Skeletal muscle cell (primary cell): ENCODE measurements at regions not wholly inside any gene's neighbourhood (a gene's known extent, or its start where the extent isn't known, plus 50 kb on each side); places are given as distances from the start of the nearest gene placed in this dataset.
"Not testable (repeated sequence)": the region's sequence is repeated elsewhere in the genome, so short reads cannot be mapped to it uniquely, and the experiment has no call there.

Experiments
- DNase-seq: peaks from one replicate; pipeline ENCODE4 v3.0.0-alpha.2; 2010; ENCODE audit warnings: low read depth
- H3K4me3 ChIP-seq: 2 replicates; pipeline ENCODE4 v1.5.1; 2011; ENCODE audit warnings: low read depth, mild to moderate bottlenecking, control low read depth, low read length, moderate library complexity

GRCh38 chrX:110504947-110505346, 146.3 kb downstream of the RTL9 start:
- DNase-seq: no peak
- no peak overlapping the region for H3K4me3 ChIP-seq

- no peak overlapping the region for H3K4me3 ChIP-seq
- DNase-seq: no peak
These were observed 151.3 kb downstream of the RTL9 start for GRCh38 chrX:110509755-110510532.

GRCh38 chrX:110511238-110511637, 152.6 kb downstream of the RTL9 start:
- no peak for DNase-seq
- no peak overlapping the region for H3K4me3 ChIP-seq

- no peak for DNase-seq
- no peak overlapping the region for H3K4me3 ChIP-seq
These were observed 153.7 kb downstream of the RTL9 start for GRCh38 chrX:110512341-110512740.

GRCh38 chrX:110514509-110514908, 155.9 kb downstream of the RTL9 start:
- DNase-seq: no peak
- H3K4me3 ChIP-seq: no peak overlapping the region

GRCh38 chrX:110519501-110519900, 160.9 kb downstream of the RTL9 start:
- no peak overlapping the region for H3K4me3 ChIP-seq
- no peak for DNase-seq

- H3K4me3 ChIP-seq: no peak overlapping the region
- DNase-seq: no peak
These were observed 161.3 kb downstream of the RTL9 start for GRCh38 chrX:110519906-110520452.

GRCh38 chrX:110520652-110521051, 162.0 kb downstream of the RTL9 start:
- H3K4me3 ChIP-seq, DNase-seq: not testable (repeated sequence)

- DNase-seq: peak; percentile 25
- H3K4me3 ChIP-seq: no peak overlapping the region
These were observed 173.4 kb downstream of the RTL9 start for GRCh38 chrX:110531873-110532580.

- no peak for DNase-seq
- no peak overlapping the region for H3K4me3 ChIP-seq
These were observed 173.9 kb downstream of the RTL9 start for GRCh38 chrX:110532581-110532931.

- no peak for DNase-seq
- H3K4me3 ChIP-seq: no peak overlapping the region
These were observed 178.2 kb downstream of the RTL9 start for GRCh38 chrX:110536816-110537215.

GRCh38 chrX:110541266-110541665, 182.6 kb downstream of the RTL9 start:
- DNase-seq: no peak
- H3K4me3 ChIP-seq: no peak overlapping the region

- not testable (repeated sequence) for DNase-seq, H3K4me3 ChIP-seq
These were observed 192.2 kb downstream of the RTL9 start for GRCh38 chrX:110550854-110551253.

GRCh38 chrX:110557864-110558263, 199.2 kb downstream of the RTL9 start:
- DNase-seq: no peak
- no peak overlapping the region for H3K4me3 ChIP-seq

- H3K4me3 ChIP-seq: no peak overlapping the region
- no peak for DNase-seq
These were observed 199.8 kb downstream of the RTL9 start for GRCh38 chrX:110558406-110558805.

- DNase-seq: no peak
These were observed 202.4 kb downstream of the RTL9 start for GRCh38 chrX:110561034-110561433.

GRCh38 chrX:110563282-110563681, 204.6 kb downstream of the RTL9 start:
- H3K4me3 ChIP-seq: no peak overlapping the region
- DNase-seq: no peak

More at GRCh38 chrX:110561034-110561433, 202.4 kb downstream of the RTL9 start:
- no peak overlapping the region for H3K4me3 ChIP-seq

GRCh38 chrX:110568441-110568840, 209.8 kb downstream of the RTL9 start:
- DNase-seq: no peak
- no peak overlapping the region for H3K4me3 ChIP-seq

GRCh38 chrX:110569506-110569905, 210.9 kb downstream of the RTL9 start:
- no peak for DNase-seq
- H3K4me3 ChIP-seq: no peak overlapping the region

- no peak for DNase-seq
These were observed 217.3 kb downstream of the CHRDL1 start for GRCh38 chrX:110578270-110578669.

GRCh38 chrX:110584083-110584482, 211.5 kb downstream of the CHRDL1 start:
- no peak for DNase-seq
- no peak overlapping the region for H3K4me3 ChIP-seq

More at GRCh38 chrX:110578270-110578669, 217.3 kb downstream of the CHRDL1 start:
- H3K4me3 ChIP-seq: no peak overlapping the region
